ENCODE measurements at regions not wholly inside any gene's neighbourhood (a gene's known extent, or its start where the extent isn't known, plus 50 kb on each side); places are given as distances from the start of the nearest gene placed in this dataset.
A peak's percentile ranks its signal among the peaks of the same experiment; 100 is the strongest.

- no peak for DNase-seq
Measured at GRCh38 chr19:29401712-29402421, 123.9 kb upstream of the VSTM2B start.

- no peak for DNase-seq
Measured at GRCh38 chr19:29402563-29402962, 123.2 kb upstream of the VSTM2B start.

- peak; percentile 66 for DNase-seq
Measured at GRCh38 chr19:29404015-29404414, 121.8 kb upstream of the VSTM2B start.

GRCh38 chr19:29404951-29405727 is 120.7 kb upstream of the VSTM2B start:
- DNase-seq: peak; percentile 70

GRCh38 chr19:29405728-29405995 is 120.1 kb upstream of the VSTM2B start:
- DNase-seq: no peak

- DNase-seq: no peak
Measured at GRCh38 chr19:29409076-29409862, 116.5 kb upstream of the VSTM2B start.

GRCh38 chr19:29410601-29411000 is 115.2 kb upstream of the VSTM2B start:
- no peak for DNase-seq

GRCh38 chr19:29411113-29411581 is 114.6 kb upstream of the VSTM2B start:
- DNase-seq: no peak

- no peak for DNase-seq
Measured at GRCh38 chr19:29413435-29413834, 112.4 kb upstream of the VSTM2B start.

- no peak for DNase-seq
Measured at GRCh38 chr19:29415507-29415906, 110.3 kb upstream of the VSTM2B start.

GRCh38 chr19:29417048-29417447 is 108.7 kb upstream of the VSTM2B start:
- no peak for DNase-seq

GRCh38 chr19:29418201-29418600 is 107.6 kb upstream of the VSTM2B start:
- DNase-seq: no peak

GRCh38 chr19:29420065-29420464 is 105.7 kb upstream of the VSTM2B start:
- DNase-seq: no peak

- no peak for DNase-seq
Measured at GRCh38 chr19:29420482-29421195, 105.2 kb upstream of the VSTM2B start.

- no peak for DNase-seq
Measured at GRCh38 chr19:29421196-29421545, 104.6 kb upstream of the VSTM2B start.

GRCh38 chr19:29422047-29422446 is 103.7 kb upstream of the VSTM2B start:
- DNase-seq: no peak

- no peak for DNase-seq
Measured at GRCh38 chr19:29422486-29423085, 103.2 kb upstream of the VSTM2B start.

- DNase-seq: no peak
Measured at GRCh38 chr19:29428071-29428470, 97.7 kb upstream of the VSTM2B start.

GRCh38 chr19:29429021-29429420 is 96.8 kb upstream of the VSTM2B start:
- DNase-seq: no peak

- no peak for DNase-seq
Measured at GRCh38 chr19:29429581-29429980, 96.2 kb upstream of the VSTM2B start.

GRCh38 chr19:29431332-29431731 is 94.5 kb upstream of the VSTM2B start:
- no peak for DNase-seq

- DNase-seq: no peak
Measured at GRCh38 chr19:29432677-29433076, 93.1 kb upstream of the VSTM2B start.

- no peak for DNase-seq
Measured at GRCh38 chr19:29436591-29437103, 89.1 kb upstream of the VSTM2B start.
